ENCODE measurements at regions not wholly inside any gene's neighbourhood (a gene's known extent, or its start where the extent isn't known, plus 50 kb on each side); places are given as distances from the start of the nearest gene placed in this dataset.
"Not testable (repeated sequence)": the region's sequence is repeated elsewhere in the genome, so short reads cannot be mapped to it uniquely, and the experiment has no call there.

GRCh38 chr4:18480928-18481327 is 459.4 kb upstream of the LCORL start:
- DNase-seq = no peak

GRCh38 chr4:18480342-18480741 is 458.8 kb upstream of the LCORL start:
- no peak for DNase-seq

- no peak for DNase-seq
Observed at GRCh38 chr4:18479825-18480224, 458.3 kb upstream of the LCORL start.

- no peak for DNase-seq
Observed at GRCh38 chr4:18463987-18464559, 442.5 kb upstream of the LCORL start.

- DNase-seq = no peak
Observed at GRCh38 chr4:18458465-18458864, 436.9 kb upstream of the LCORL start.

- no peak for DNase-seq
Observed at GRCh38 chr4:18454349-18454748, 432.8 kb upstream of the LCORL start.

GRCh38 chr4:18445110-18445509 is 423.6 kb upstream of the LCORL start:
- DNase-seq = no peak

GRCh38 chr4:18444206-18444605 is 422.7 kb upstream of the LCORL start:
- no peak for DNase-seq

- no peak for DNase-seq
Observed at GRCh38 chr4:18442957-18443356, 421.4 kb upstream of the LCORL start.

- DNase-seq = no peak
Observed at GRCh38 chr4:18441676-18442075, 420.1 kb upstream of the LCORL start.

GRCh38 chr4:18441203-18441590 is 419.6 kb upstream of the LCORL start:
- no peak for DNase-seq

GRCh38 chr4:18440527-18441202 is 419.1 kb upstream of the LCORL start:
- DNase-seq = no peak

GRCh38 chr4:18439311-18439710 is 417.8 kb upstream of the LCORL start:
- DNase-seq = no peak

- no peak for DNase-seq
Observed at GRCh38 chr4:18435781-18436180, 414.2 kb upstream of the LCORL start.

GRCh38 chr4:18422685-18423084 is 401.1 kb upstream of the LCORL start:
- no peak for DNase-seq

- DNase-seq = no peak
Observed at GRCh38 chr4:18421519-18421918, 400.0 kb upstream of the LCORL start.

GRCh38 chr4:18419780-18420179 is 398.2 kb upstream of the LCORL start:
- DNase-seq = no peak

GRCh38 chr4:18418195-18418898 is 396.8 kb upstream of the LCORL start:
- DNase-seq = not testable (repeated sequence)

GRCh38 chr4:18417651-18418050 is 396.1 kb upstream of the LCORL start:
- not testable (repeated sequence) for DNase-seq

- no peak for DNase-seq
Observed at GRCh38 chr4:18406264-18406663, 384.7 kb upstream of the LCORL start.

- DNase-seq = no peak
Observed at GRCh38 chr4:18405054-18405453, 383.5 kb upstream of the LCORL start.

- DNase-seq = no peak
Observed at GRCh38 chr4:18404642-18405041, 383.1 kb upstream of the LCORL start.

- DNase-seq = no peak
Observed at GRCh38 chr4:18403327-18403726, 381.8 kb upstream of the LCORL start.

GRCh38 chr4:18401868-18402267 is 380.3 kb upstream of the LCORL start:
- no peak for DNase-seq
